PFSK-1 (cell line): ENCODE measurements at regions not wholly inside any gene's neighbourhood (a gene's known extent, or its start where the extent isn't known, plus 50 kb on each side); places are given as distances from the start of the nearest gene placed in this dataset.

Experiments used
- POLR2AphosphoS5 ChIP-seq: IDR thresholded peaks from 2 replicates; pipeline ENCODE4 v1.6.1; 2012; ENCODE audit warnings: low read depth, mild to moderate bottlenecking, control low read depth, low read length, moderate library complexity
- REST ChIP-seq, 2 experiments: IDR thresholded peaks; 2 replicates each; pipeline versions ENCODE4 v1.6.1 to v1.8.0; 2011 to 2012; ENCODE audit warnings: low read depth in 2 of 2, low read length in 2 of 2, control low read depth in 1 of 2, inconsistent platforms in 1 of 2, mild to moderate bottlenecking in 1 of 2, moderate library complexity in 1 of 2; ENCODE audit not compliant: insufficient read depth in 1 of 2
- SIN3A ChIP-seq: IDR thresholded peaks from 2 replicates; pipeline ENCODE4 v1.6.1; 2012; ENCODE audit warnings: mild to moderate bottlenecking, low read length, moderate library complexity, borderline replicate concordance; ENCODE audit not compliant: insufficient read depth

- TF ChIP-seq SIN3A = no peak
- no peak for TF ChIP-seq REST (IDR thresholded peaks at IDR 0.05; ENCODE audit: insufficient read depth in 1 of 2, low read depth in 2 of 2, low read length in 2 of 2)
- TF ChIP-seq POLR2AphosphoS5 = no peak
Observed at GRCh38 chr12:59147791-59148190, 227.5 kb upstream of the LRIG3 start.
